ENCODE measurements at regions not wholly inside any gene's neighbourhood (a gene's known extent, or its start where the extent isn't known, plus 50 kb on each side); places are given as distances from the start of the nearest gene placed in this dataset.

DNA sequence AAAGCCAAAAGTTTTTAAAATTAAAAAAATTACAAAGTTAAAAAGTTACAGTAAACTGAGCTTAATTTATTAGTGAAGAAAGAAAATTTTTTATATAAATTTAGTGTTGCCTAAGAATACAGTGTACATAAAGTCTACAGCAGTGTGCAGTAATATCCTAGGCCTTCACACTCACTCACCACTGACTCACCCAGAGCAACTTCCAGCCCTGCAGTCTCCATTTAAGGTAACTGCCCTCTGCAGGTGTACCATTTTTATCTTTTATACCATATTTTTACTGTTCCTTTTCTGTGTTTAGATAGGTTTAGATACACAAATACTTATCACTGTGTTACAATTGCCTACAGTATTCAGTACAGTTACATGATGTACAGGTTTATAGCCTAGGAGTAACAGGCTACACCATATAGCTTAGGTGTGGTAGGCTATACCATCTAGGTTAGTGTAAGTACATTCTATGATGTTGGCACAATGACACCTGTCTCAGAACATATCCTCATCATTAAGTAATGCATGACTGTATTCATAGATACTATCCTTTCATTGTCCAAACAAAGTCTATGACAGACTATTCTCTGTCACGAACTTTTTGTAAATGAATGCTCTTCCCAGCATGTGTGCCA is 78.6 kb upstream of the PBX1 start:
- FAIRE-seq = no peak

GRCh38 chr1:164495905-164496304 is 63.1 kb upstream of the PBX1 start:
- H3K4me1 ChIP-seq (ENCODE audit: control insufficient read depth in 2 of 3, insufficient read depth in 2 of 3, low read depth in 1 of 3, low read length in 3 of 3) = no peaks in the 10 kb centered on the region
- no peak overlapping the region for H3K4me3 ChIP-seq (ENCODE audit: low read length in 3 of 3)
- H3K9me3 ChIP-seq (ENCODE audit: control insufficient read depth in 2 of 3, insufficient read depth in 1 of 3, low read length in 3 of 3) = peaks cover 0 to 3% (median 0%) of the 10 kb centered on the region in 3 donors
- no peak overlapping the region for H3K9ac ChIP-seq (ENCODE audit: low read length in 3 of 3)
- no peak for DNase-seq
- no peak for TF ChIP-seq CTCF (IDR thresholded peaks at IDR 0.05; ENCODE audit: borderline replicate concordance, extremely low read depth, insufficient read depth)
- FAIRE-seq = no peak
- no peak overlapping the region for H3K27ac ChIP-seq (ENCODE audit: low read depth in 2 of 2, low read length in 2 of 2)
- H3K36me3 ChIP-seq (ENCODE audit: control insufficient read depth in 2 of 3, insufficient read depth in 3 of 3, low read length in 3 of 3) = no peaks in the 10 kb centered on the region
- intact Hi-C loops (cut with DNase I) = no loop called here
- no peaks in the 10 kb centered on the region for H3K27me3 ChIP-seq (ENCODE audit: control insufficient read depth, insufficient read depth, low read length)

More for the DNA sequence above, 78.6 kb upstream of the PBX1 start:
- intact Hi-C loops (cut with DNase I) = no loop called here
- H3K27me3 ChIP-seq (ENCODE audit: control insufficient read depth, insufficient read depth, low read length) = no peaks in the 10 kb centered on the region
- no peak for DNase-seq
- H3K9ac ChIP-seq (ENCODE audit: low read length in 3 of 3) = no peak overlapping the region
- H3K36me3 ChIP-seq (ENCODE audit: control insufficient read depth in 2 of 3, insufficient read depth in 3 of 3, low read length in 3 of 3) = no peaks in the 10 kb centered on the region
- no peak overlapping the region for H3K27ac ChIP-seq (ENCODE audit: low read depth in 2 of 2, low read length in 2 of 2)
- H3K4me3 ChIP-seq (ENCODE audit: low read length in 3 of 3) = no peak overlapping the region
- no peaks in the 10 kb centered on the region for H3K9me3 ChIP-seq (ENCODE audit: control insufficient read depth in 2 of 3, insufficient read depth in 1 of 3, low read length in 3 of 3)
- TF ChIP-seq CTCF (IDR thresholded peaks at IDR 0.05; ENCODE audit: borderline replicate concordance, extremely low read depth, insufficient read depth) = no peak
- H3K4me1 ChIP-seq (ENCODE audit: control insufficient read depth in 2 of 3, insufficient read depth in 2 of 3, low read depth in 1 of 3, low read length in 3 of 3) = no peaks in the 10 kb centered on the region

- Histone ChIP-seq H3K36me3 (ENCODE audit: control insufficient read depth in 2 of 3, insufficient read depth in 3 of 3, low read length in 3 of 3) (no peaks in the 10 kb centered on the region), H3K27me3 (ENCODE audit: control insufficient read depth, insufficient read depth, low read length) (no peaks in the 10 kb centered on the region), H3K4me1 (ENCODE audit: control insufficient read depth in 2 of 3, insufficient read depth in 2 of 3, low read depth in 1 of 3, low read length in 3 of 3) (no peaks in the 10 kb centered on the region), H3K27ac (ENCODE audit: low read depth in 2 of 2, low read length in 2 of 2) (no peak overlapping the region), H3K4me3 (ENCODE audit: low read length in 3 of 3) (no peak overlapping the region), H3K9ac (ENCODE audit: low read length in 3 of 3) (no peak overlapping the region), H3K9me3 (ENCODE audit: control insufficient read depth in 2 of 3, insufficient read depth in 1 of 3, low read length in 3 of 3) (peaks cover 0 to 3% (median 0%) of the 10 kb centered on the region in 3 donors)
- DNase-seq (no peak), FAIRE-seq (no peak)
- intact Hi-C loops (cut with DNase I) = no loop called here
- no peak for TF ChIP-seq CTCF (IDR thresholded peaks at IDR 0.05; ENCODE audit: borderline replicate concordance, extremely low read depth, insufficient read depth)
Measured at GRCh38 chr1:164498792-164499191, 60.2 kb upstream of the PBX1 start.

DNA sequence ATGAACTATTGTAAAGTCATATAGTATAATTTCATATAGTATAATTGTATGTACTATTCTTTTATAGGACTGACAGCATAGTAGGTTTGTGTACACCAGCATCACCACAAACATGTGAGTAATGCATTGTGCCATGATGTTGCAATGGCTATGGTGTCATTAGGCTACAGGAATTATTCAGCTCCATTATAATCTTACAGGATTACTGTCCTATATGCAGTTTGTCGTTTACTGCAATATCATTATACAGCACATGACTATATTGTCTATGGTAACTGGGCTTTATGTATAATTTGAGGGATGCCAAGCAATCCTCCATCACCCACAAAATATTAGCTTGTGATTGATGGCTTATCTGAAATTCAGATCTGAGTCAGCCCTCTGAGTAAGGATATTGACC is 54.2 kb upstream of the PBX1 start:
- H3K27ac ChIP-seq (ENCODE audit: low read depth in 2 of 2, low read length in 2 of 2) = no peak overlapping the region
- no peaks in the 10 kb centered on the region for H3K4me1 ChIP-seq (ENCODE audit: control insufficient read depth in 2 of 3, insufficient read depth in 2 of 3, low read depth in 1 of 3, low read length in 3 of 3)
- no peak for DNase-seq
- no peaks in the 10 kb centered on the region for H3K27me3 ChIP-seq (ENCODE audit: control insufficient read depth, insufficient read depth, low read length)
- TF ChIP-seq CTCF (IDR thresholded peaks at IDR 0.05; ENCODE audit: borderline replicate concordance, extremely low read depth, insufficient read depth) = no peak
- intact Hi-C loops (cut with DNase I) = no loop called here
- no peak overlapping the region for H3K4me3 ChIP-seq (ENCODE audit: low read length in 3 of 3)
- H3K36me3 ChIP-seq (ENCODE audit: control insufficient read depth in 2 of 3, insufficient read depth in 3 of 3, low read length in 3 of 3) = no peaks in the 10 kb centered on the region
- no peak overlapping the region for H3K9ac ChIP-seq (ENCODE audit: low read length in 3 of 3)
- H3K9me3 ChIP-seq (ENCODE audit: control insufficient read depth in 2 of 3, insufficient read depth in 1 of 3, low read length in 3 of 3) = no peaks in the 10 kb centered on the region
- no peak for FAIRE-seq

Data from kidney (tissue), 13 donors.